Neuron (in vitro differentiated cells): ENCODE measurements at regions not wholly inside any gene's neighbourhood (a gene's known extent, or its start where the extent isn't known, plus 50 kb on each side); places are given as distances from the start of the nearest gene placed in this dataset.

Source experiments
- H2AFZ ChIP-seq: one replicate; pipeline ENCODE4 v1.6.1; 2013; ENCODE audit warnings: low read depth, mild to moderate bottlenecking, inconsistent platforms, low read length, moderate library complexity
- H3K27me3 ChIP-seq: one replicate; pipeline ENCODE4 v1.6.1; 2013; ENCODE audit warnings: low read length; ENCODE audit not compliant: insufficient read depth
- H3K36me3 ChIP-seq: one replicate; pipeline ENCODE4 v1.6.1; 2013; ENCODE audit warnings: low read length; ENCODE audit not compliant: insufficient read depth
- H3K4me1 ChIP-seq: one replicate; pipeline ENCODE4 v1.6.1; 2013; ENCODE audit warnings: low read length; ENCODE audit not compliant: insufficient read depth
- H3K4me3 ChIP-seq: 2 replicates; pipeline ENCODE4 v1.5.1; 2013; ENCODE audit warnings: mild to moderate bottlenecking, low read length, moderate library complexity
- H3K9me3 ChIP-seq: one replicate; pipeline ENCODE4 v1.6.1; 2013; ENCODE audit warnings: low read length

DNA sequence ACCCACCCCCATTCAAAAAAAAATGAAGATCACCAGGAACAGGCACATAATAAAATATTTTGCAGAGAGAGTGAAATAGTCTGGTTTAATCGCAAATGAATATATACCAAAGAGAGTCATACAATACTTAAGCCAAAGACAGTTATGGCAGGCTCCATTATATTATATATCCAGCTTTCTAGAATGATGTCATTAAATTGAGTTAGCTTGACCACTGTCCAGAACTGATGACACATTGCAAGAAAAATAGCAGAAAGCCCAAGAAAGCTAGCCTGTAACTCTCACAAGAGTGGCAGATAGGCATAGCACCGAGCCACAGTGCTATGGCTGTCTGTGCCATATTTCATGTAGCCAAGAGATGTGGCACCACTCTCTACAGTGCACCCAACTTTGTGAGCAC, 231.9 kb upstream of the SEMA6D start:
- Histone ChIP-seq H3K4me3 (no peak overlapping the region), H3K27me3 (no peaks in the 10 kb centered on the region), H2AFZ (no peak overlapping the region), H3K36me3 (no peaks in the 10 kb centered on the region), H3K9me3 (no peaks in the 10 kb centered on the region), H3K4me1 (no peaks in the 10 kb centered on the region)

DNA sequence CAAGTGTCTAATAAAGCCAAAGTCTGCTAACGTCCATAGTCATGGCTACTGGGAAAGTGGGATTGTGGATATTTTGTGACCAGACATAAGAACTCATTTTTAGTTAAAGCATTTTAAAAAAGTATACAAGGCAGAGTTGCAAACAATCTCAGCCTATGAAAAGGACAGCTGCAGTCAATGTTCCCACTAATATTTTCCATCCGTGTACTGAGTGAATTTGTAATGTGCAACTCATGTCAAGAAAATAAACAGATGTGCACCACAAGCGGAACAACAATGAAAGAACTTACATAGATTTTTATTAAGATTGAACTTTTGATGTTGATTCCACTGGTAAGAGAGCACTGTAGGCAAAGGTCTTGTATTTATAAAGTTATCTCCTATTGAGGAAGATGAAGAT, 231.3 kb upstream of the SEMA6D start:
- no peak overlapping the region for H3K4me3 ChIP-seq

DNA sequence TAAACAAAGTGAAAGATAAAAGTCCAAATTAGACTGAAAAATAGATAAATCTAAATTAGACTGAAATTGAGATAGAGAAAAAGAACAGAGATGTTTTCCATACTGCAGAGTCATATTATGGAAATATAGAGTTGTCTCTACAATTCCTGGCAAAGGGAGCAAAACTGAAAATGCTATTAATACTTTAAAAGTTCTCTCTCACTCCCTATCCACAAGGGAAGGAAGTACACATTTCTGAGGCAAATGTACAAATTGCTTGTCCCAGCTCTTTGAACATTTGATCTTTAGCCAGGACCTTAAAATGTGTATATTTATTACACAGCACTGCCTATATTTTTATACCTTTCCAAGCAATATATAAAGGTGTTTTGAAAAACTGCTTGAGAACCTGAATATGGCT, 225.1 kb upstream of the SEMA6D start:
- Histone ChIP-seq H3K9me3 (no peaks in the 10 kb centered on the region), H3K27me3 (no peaks in the 10 kb centered on the region), H3K36me3 (no peaks in the 10 kb centered on the region), H3K4me1 (no peaks in the 10 kb centered on the region), H3K4me3 (no peak overlapping the region), H2AFZ (no peak overlapping the region)

More for the DNA sequence above, 231.3 kb upstream of the SEMA6D start:
- Histone ChIP-seq H3K27me3 (no peaks in the 10 kb centered on the region), H3K9me3 (no peaks in the 10 kb centered on the region), H3K36me3 (no peaks in the 10 kb centered on the region), H2AFZ (no peak overlapping the region), H3K4me1 (no peaks in the 10 kb centered on the region)

DNA sequence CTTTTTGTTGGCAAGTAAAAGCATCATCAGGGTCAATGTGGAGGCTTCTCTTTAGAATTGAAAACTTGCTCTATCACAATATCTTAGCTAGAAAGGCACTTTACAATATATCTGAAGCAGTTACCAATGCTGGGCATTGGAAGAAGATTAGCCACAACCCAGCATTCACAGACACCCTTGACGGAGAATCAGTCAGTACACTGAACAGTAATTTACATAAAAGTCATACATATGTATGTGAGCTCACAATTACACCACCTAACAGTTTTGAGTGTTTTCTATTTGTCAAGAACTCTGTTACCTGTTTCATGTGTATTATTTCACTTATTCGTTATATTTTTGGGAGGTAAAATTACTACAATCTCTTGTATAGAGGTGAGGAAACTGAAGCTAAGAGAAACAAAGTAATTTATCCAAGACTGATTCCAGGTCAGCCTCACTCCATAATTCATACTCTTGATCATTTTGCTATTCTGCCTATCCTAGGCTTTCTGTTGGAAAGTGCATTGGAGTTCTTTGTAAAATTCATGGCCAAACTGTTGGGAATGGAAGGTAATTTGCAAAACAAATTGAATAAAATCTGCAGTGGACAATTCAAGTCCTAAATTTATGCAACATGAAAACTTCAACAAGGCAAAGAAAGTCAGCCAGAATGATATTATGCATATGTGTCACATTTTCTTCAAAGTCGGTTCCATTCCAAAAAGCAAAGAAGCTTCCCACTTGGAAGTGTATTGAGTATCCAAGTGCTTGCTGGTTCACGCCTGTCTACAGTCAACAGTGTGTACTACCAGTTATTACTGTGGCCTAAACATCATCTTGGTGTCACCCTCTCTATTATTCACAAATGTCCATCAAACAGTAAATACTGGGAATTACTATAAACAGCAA, 223.7 kb upstream of the SEMA6D start:
- H3K9me3 ChIP-seq = no peaks in the 10 kb centered on the region
- H3K4me3 ChIP-seq = no peak overlapping the region
- no peaks in the 10 kb centered on the region for H3K4me1 ChIP-seq
- no peak overlapping the region for H2AFZ ChIP-seq
- H3K27me3 ChIP-seq = no peaks in the 10 kb centered on the region
- no peaks in the 10 kb centered on the region for H3K36me3 ChIP-seq

DNA sequence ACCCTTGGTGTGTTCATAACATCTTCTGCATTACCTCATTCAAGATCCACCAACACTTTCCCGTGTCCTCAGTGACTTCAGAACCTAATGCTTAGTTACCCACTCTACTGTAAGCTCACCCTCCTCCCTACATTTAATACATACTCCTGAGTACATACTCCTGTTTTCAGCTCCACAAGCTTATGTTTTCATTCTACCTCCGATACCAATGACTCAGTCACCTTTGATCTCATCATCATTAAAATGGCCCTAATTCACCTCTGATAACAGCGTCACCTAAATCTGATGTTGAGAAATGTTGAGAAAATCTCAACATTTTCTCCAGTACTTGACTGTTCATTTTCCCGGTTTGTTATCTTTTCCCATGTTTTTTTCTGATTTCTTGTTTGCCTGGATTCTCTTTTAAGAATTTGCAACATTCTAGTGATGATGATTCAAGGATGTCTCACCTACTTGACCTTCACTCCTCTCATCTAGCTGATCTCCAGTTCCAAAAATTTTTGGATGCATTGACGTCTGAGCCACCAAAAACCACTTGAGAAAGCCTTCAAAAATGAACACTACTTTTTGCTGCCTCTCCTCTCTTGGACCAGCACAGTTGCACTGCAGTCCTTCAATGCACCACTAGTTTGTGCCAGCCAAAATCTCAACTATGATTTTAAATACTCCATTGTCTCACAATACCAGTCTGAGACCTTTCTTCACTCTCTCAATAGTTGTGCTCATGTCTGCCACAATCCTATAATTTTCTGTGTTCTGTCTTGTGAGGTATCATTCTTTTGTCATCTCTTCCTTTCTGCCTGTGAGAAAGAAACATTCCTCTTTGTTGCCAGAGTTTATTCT, 220.7 kb upstream of the SEMA6D start:
- no peaks in the 10 kb centered on the region for H3K9me3 ChIP-seq
- H3K27me3 ChIP-seq = no peaks in the 10 kb centered on the region
- no peaks in the 10 kb centered on the region for H3K36me3 ChIP-seq
- no peak overlapping the region for H3K4me3 ChIP-seq
- no peaks in the 10 kb centered on the region for H3K4me1 ChIP-seq
- H2AFZ ChIP-seq = no peak overlapping the region

DNA sequence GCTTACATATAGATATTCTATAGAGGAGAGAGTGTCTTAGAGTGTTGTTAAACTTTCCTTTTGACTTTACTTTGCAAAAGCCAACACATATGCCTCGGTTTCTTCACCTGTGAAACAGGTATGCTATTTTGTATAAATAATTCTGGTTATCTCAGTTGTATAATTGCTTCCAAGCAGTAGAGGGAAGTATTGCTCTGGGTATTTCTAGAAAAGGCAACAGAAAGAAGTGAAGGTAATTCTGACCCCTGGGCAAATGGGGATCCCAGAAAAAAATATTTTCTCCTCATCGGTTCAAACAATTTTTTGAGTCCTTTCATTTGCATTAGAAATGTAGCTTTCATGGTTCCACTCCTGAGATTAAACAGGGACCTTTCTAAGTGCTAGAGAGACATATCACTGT, 216.5 kb upstream of the SEMA6D start:
- no peaks in the 10 kb centered on the region for H3K4me1 ChIP-seq
- no peak overlapping the region for H2AFZ ChIP-seq
- H3K36me3 ChIP-seq = no peaks in the 10 kb centered on the region
- no peak overlapping the region for H3K4me3 ChIP-seq
- H3K9me3 ChIP-seq = no peaks in the 10 kb centered on the region
- no peaks in the 10 kb centered on the region for H3K27me3 ChIP-seq

DNA sequence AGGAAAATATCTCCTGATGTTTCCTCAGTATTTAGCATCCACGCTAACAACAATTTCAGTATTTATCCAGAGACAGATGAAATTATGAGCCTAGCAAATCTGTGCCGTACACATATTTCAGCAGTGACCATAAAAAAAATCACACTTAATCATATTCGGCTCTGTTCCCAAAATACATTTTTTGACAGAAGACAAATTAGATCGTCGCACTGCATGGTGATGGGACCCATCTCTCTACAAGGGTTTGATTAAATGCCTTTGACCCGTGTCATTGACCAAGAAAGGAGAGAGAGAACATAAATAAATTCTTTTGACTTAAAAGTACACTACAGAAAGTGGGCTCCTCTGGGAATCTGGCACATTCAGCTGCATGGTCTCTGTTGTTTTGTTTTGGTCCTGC, 215.3 kb upstream of the SEMA6D start:
- H3K36me3 ChIP-seq = no peaks in the 10 kb centered on the region
- no peak overlapping the region for H3K4me3 ChIP-seq
- H3K9me3 ChIP-seq = no peaks in the 10 kb centered on the region
- H2AFZ ChIP-seq = no peak overlapping the region
- no peaks in the 10 kb centered on the region for H3K4me1 ChIP-seq
- no peaks in the 10 kb centered on the region for H3K27me3 ChIP-seq

DNA sequence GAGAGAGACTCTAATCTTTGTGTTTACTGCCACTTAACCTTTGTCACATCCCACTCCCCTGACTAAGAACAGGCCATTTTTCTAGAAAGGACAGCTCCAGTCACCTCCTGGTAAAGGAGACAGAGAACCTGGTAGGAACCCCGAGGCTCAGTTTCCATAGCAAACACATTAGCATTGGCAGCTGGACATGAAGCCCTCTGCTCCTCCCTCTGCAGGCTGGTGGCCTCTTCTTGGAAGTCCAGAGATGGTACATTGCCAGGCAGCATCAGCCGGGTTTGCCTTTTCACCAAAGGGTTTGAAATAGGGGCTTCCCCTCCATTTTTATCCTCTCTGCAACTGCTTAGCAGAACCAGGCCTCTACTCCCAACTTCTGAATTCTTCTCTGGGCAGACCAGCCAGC, 213.4 kb upstream of the SEMA6D start:
- Histone ChIP-seq H3K4me3 (no peak overlapping the region), H2AFZ (no peak overlapping the region), H3K27me3 (no peaks in the 10 kb centered on the region), H3K9me3 (no peaks in the 10 kb centered on the region), H3K4me1 (no peaks in the 10 kb centered on the region), H3K36me3 (no peaks in the 10 kb centered on the region)

DNA sequence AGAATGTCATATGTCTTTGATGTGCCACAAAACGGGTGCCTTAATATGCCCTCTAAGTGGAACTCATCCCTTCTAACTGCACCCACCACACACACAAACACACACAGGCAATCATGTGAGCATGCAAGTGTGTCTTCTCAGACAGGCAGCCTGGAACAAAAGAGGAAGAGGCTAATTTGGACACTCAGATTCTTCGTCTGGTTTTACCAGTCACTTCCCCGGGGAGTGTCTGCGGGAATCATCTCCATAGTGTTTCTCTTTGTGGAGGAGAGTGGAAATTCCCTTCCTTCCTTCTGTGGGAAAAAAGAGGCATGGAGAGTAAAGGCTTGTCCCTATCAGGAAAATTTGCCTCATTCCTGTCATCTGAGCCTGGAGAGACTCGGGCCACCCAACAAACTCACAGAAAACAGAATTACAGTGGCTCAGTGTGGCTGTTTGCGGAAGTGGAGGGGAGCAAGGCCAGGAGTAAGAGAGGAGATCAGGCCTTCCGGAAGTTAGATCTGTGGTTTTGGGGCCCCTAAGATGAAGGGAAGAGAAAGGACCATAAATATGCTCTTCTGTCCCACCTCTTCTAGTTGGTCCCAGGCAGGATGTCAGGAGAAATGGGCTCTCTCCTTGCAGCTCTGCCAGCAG, 212.6 kb upstream of the SEMA6D start:
- Histone ChIP-seq H2AFZ (no peak overlapping the region), H3K4me1 (no peaks in the 10 kb centered on the region), H3K36me3 (no peaks in the 10 kb centered on the region), H3K9me3 (no peaks in the 10 kb centered on the region), H3K4me3 (no peak overlapping the region), H3K27me3 (no peaks in the 10 kb centered on the region)

DNA sequence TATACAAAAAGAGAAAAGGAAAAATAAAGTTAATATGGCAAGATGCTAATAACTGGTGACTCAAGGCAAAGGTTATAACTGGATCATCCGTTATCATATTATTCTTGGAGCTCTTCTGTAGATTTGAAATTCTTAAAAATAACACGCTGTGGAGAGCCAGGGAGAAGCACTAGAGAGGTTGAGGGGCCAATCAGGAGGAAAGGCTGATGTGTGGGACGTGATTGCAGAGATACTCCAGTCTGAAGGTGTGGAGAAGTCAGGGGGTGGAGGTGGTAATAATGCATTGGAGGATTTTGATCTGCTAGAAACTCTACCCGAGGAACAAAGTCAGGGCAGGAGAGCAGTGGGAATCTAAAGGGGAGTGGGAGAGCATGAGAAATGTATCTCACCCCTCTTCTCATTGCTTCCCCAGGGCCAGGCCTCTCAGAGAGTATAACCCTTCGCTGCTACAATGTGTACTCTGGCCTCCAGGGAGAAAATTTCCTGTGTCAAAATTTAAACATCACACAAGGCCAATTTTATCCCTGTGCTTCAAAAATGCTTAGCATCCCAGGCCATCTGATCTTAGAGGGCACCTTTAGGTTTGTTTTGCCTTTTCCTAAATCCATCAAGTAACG, 211.5 kb upstream of the SEMA6D start:
- H2AFZ ChIP-seq = no peak overlapping the region
- no peaks in the 10 kb centered on the region for H3K4me1 ChIP-seq
- H3K36me3 ChIP-seq = no peaks in the 10 kb centered on the region
- H3K9me3 ChIP-seq = no peaks in the 10 kb centered on the region
- H3K4me3 ChIP-seq = no peak overlapping the region
- no peaks in the 10 kb centered on the region for H3K27me3 ChIP-seq

DNA sequence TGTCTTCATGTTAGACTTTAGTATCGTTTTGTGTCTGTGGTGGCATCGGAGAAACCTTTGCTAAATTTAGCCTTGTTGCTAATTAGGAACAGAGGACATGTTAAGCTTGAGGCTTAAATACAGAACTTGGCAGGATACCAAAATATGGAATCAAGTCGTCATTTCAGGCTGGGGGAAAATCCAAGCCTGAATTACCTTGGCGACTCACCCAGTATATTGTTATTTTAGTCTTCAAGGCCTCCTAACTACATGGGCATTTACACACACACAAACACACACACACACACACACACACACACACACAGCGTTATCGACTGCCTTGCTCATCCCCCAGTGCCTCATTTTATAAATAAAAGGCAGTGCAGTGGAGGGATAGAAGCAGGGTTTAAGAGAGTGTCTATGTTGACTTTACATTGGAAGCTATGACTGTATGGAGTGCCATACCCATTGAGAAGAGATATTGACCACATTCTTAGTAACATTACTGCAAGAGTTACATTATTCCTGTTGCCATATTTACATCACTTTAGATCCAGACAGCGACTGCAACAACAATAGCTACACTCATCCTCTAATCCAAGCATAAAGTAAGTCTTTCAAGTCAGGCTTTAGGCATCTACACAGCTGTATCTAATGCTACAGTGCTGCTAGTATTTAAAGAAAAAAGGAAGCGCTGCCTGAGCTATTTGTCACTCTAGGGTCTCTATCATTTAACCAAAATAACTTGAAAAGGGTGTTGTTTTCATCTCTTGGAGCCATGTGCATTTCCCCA, 210.8 kb upstream of the SEMA6D start:
- H3K27me3 ChIP-seq = no peaks in the 10 kb centered on the region
- no peaks in the 10 kb centered on the region for H3K4me1 ChIP-seq
- no peak overlapping the region for H2AFZ ChIP-seq
- H3K36me3 ChIP-seq = no peaks in the 10 kb centered on the region
- no peaks in the 10 kb centered on the region for H3K9me3 ChIP-seq
- H3K4me3 ChIP-seq = no peak overlapping the region

DNA sequence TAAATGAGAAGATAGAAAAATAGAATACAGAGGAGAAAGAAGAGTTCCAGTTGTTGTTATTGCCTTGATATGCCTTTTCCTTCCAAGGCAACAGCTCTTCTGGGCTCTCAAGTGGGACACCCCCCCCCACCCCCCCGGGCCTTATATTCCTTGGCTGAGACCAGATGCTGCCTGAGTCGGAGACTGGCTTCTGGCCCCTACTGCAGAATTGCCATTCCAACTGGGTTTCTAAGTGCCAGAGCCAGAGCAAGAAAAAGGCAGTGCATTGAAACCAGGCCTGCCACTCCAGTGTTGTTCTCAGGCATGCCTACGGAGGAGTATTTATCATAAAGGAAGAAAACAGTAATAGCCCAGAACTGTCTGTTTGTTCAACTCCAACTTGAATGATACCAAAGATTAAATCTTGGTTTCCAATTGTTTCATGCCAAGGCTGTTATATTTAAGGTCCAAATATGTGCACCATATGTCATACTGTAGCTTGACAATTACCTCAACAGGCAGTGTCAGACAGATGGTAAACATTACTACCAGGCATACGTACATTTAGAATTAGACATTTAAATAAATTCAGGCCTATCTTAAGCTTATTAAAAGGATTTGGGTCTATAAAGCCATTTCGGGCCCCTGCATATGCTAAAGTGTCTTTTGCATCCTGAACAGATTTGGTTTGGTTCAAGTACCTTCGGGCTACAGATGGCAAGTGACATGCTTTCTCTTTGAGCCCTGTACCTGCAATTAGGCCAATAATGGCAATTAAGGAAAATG, 209.9 kb upstream of the SEMA6D start:
- Histone ChIP-seq H3K27me3 (no peaks in the 10 kb centered on the region), H3K4me1 (no peaks in the 10 kb centered on the region), H3K9me3 (no peaks in the 10 kb centered on the region), H2AFZ (no peak overlapping the region), H3K4me3 (no peak overlapping the region), H3K36me3 (no peaks in the 10 kb centered on the region)
